ENCODE measurements at regions not wholly inside any gene's neighbourhood (a gene's known extent, or its start where the extent isn't known, plus 50 kb on each side); places are given as distances from the start of the nearest gene placed in this dataset.

DNA sequence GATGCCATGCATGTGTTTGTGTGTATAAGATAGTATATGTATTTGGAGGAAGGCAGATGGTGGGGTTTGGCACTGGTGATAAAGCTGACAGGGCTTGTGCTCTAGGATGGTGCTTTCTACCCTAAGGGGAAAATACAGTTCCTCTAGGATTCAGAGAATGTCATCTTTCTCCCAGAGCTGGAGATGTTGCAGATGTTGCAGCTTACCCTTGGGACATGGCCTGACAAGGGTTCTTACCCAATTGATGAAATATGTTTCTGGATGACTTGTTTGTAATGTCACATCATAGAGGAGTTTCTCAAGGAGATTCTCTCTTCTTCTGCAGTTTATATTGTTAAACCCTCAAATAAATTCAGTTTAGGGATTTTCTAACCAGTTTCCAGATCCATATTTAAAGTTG, 52.5 kb upstream of the PITX2 start:
- TF ChIP-seq, protein P1, sequence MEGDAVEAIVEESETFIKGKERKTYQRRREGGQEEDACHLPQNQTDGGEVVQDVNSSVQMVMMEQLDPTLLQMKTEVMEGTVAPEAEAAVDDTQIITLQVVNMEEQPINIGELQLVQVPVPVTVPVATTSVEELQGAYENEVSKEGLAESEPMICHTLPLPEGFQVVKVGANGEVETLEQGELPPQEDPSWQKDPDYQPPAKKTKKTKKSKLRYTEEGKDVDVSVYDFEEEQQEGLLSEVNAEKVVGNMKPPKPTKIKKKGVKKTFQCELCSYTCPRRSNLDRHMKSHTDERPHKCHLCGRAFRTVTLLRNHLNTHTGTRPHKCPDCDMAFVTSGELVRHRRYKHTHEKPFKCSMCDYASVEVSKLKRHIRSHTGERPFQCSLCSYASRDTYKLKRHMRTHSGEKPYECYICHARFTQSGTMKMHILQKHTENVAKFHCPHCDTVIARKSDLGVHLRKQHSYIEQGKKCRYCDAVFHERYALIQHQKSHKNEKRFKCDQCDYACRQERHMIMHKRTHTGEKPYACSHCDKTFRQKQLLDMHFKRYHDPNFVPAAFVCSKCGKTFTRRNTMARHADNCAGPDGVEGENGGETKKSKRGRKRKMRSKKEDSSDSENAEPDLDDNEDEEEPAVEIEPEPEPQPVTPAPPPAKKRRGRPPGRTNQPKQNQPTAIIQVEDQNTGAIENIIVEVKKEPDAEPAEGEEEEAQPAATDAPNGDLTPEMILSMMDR (conservative IDR thresholded peaks at IDR 0.05; ENCODE audit: low read depth, low read length), result no peak

DNA sequence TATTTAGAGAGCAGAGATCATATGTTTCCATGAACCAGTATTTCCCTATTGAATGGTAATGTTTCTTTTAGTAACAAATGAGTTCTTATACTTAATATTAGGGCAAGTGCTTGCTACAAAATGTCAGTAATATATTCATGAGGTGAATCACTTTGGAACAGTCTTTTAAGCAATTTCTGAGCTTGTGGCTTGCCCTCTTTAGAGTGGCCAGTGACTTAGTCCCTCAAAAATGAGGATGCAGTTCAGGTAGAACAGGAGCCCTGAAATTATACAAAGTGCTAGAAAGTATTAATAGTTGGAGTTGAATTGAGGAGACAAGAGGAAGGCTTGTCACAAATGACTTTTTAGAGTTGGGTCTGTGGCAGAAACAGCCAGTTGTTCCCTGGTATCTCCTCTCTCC, 53.4 kb upstream of the PITX2 start:
- TF ChIP-seq, protein P1 (conservative IDR thresholded peaks at IDR 0.05; ENCODE audit: low read depth, low read length), result no peak
- no peak for DNase-seq (ENCODE audit: low read depth)
- no peak overlapping the region for H3K4me3 ChIP-seq (ENCODE audit: low read depth, low read length)

More for the DNA sequence above, 52.5 kb upstream of the PITX2 start:
- no peak for DNase-seq (ENCODE audit: low read depth)
- H3K4me3 ChIP-seq (ENCODE audit: low read depth, low read length), result no peak overlapping the region

DNA sequence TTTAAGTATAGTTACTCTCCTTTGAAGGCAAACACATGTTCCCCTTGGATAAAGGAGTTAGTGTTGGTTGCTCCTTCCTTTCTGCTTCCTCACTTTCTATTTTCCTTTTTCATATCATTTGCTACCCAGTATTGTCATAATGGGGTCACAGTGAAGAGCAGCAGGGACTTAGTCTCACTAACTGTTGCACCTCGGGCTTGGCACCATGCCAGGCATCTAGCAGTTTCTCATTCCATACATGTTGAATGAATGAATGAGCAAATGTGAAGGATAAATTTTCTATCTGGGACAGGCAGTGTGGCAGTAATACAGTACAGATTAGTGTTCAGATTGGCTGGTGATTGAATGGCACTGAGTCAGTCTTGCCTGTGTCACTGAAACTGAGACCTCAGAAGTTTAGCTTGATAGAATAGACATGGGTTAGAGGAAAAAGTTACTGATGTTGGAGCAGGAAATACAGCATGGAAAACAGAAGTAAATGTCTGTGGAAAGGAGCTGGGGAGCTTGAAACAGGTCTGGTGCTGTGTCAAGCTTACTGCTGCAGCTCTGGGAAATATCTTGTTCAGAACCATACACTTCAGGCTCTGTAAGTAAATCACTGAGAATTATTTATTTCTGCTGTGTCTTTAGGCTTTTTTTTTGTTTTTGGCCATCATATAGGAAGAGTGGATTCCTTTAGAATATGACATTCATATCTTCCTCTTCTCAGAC, 55.8 kb upstream of the PITX2 start:
- no peak overlapping the region for H3K4me3 ChIP-seq (ENCODE audit: low read depth, low read length)
- TF ChIP-seq, protein P1 (conservative IDR thresholded peaks at IDR 0.05; ENCODE audit: low read depth, low read length), result no peak
- DNase-seq (ENCODE audit: low read depth), result no peak

GRCh38 chr4:110680265-110680664, 57.4 kb upstream of the PITX2 start:
- DNase-seq (ENCODE audit: low read depth), result no peak
- TF ChIP-seq, protein P1 (conservative IDR thresholded peaks at IDR 0.05; ENCODE audit: low read depth, low read length), result no peak
- H3K4me3 ChIP-seq (ENCODE audit: low read depth, low read length), result no peak overlapping the region

GRCh38 chr4:110681381-110681780, 58.5 kb upstream of the PITX2 start:
- TF ChIP-seq, protein P1 (conservative IDR thresholded peaks at IDR 0.05; ENCODE audit: low read depth, low read length), result no peak
- DNase-seq (ENCODE audit: low read depth), result peak; percentile 18
- no peak overlapping the region for H3K4me3 ChIP-seq (ENCODE audit: low read depth, low read length)

DNA sequence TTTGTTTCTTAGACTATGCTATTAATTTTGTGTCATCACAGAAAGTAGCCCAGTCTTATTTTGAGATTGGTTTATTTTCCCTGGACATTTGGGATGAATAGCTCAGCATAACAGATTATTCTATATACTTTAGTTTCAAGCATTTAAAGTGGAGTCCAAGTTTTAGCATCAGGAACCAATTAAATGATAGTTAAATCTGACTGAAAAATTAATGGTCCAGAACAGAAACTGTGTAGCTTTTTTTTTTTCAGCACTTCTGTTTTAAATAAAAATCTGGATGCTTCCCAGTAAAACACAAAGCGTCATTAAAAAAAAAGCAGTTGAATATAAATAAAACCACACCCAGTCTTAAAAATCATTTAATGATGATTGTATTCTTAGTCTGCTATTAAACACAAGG, 59.4 kb upstream of the PITX2 start:
- TF ChIP-seq, protein P1 (conservative IDR thresholded peaks at IDR 0.05; ENCODE audit: low read depth, low read length), result no peak
- no peak for DNase-seq (ENCODE audit: low read depth)
- no peak overlapping the region for H3K4me3 ChIP-seq (ENCODE audit: low read depth, low read length)

DNA sequence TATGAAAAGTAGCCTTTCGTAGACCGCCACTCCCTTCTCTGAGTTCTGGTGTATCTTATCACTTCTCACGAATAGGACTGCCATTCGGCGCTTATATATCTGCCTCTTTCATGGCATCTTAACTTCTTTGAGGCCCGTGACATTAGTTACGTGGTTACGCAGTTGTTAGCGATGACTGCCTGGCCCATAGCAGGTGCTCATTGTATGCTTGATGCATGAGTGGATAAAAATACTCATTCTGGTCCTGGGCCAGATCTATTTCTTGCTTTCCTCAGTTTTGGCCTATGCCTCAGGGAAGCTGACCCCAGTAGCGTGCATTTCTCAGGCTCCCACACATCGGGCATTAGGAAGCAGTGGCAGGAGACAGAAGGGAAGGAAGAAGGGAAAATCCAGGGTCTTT, 60.7 kb upstream of the PITX2 start:
- TF ChIP-seq, protein P1 (conservative IDR thresholded peaks at IDR 0.05; ENCODE audit: low read depth, low read length), result no peak
- no peak for DNase-seq (ENCODE audit: low read depth)
- no peak overlapping the region for H3K4me3 ChIP-seq (ENCODE audit: low read depth, low read length)
